ENCODE measurements at regions not wholly inside any gene's neighbourhood (a gene's known extent, or its start where the extent isn't known, plus 50 kb on each side); places are given as distances from the start of the nearest gene placed in this dataset.

DNA sequence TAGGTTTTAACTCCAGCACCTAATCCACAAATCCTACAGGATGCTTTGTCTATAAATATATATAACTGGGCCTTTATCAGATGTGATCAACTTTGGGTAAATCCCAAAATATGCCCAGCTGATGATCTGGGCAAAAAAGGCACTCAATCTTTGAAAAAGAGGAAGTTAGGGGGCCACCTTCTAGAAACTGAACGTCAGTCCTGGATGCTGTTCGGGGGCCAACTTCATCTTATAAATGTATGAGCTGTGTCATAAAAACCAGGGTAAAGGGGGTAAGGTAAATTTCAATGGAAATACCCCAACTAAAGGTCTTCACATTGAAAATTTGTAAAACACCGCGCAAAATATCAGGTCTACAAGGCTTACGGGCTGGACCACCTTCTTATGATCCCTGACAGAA lies 264.4 kb upstream of the UBE2E2 start:
- no peak overlapping the region for H3K4me3 Mint-ChIP-seq (ENCODE audit: unreplicated experiment)
- BruUV-seq (replicated peaks): no TSS peak
- H3K9me3 Mint-ChIP-seq (ENCODE audit: unreplicated experiment): no peaks in the 10 kb centered on the region
- H3K27ac Mint-ChIP-seq (ENCODE audit: low read depth, unreplicated experiment): no peak overlapping the region
- no peaks in the 10 kb centered on the region for H3K4me1 Mint-ChIP-seq (ENCODE audit: insufficient read depth, unreplicated experiment)
- POLR2A ChIA-PET: no interaction called here
- peaks cover 6% of the 10 kb centered on the region for H3K36me3 Mint-ChIP-seq (ENCODE audit: insufficient read depth, unreplicated experiment)
- TF ChIP-seq, protein P1, sequence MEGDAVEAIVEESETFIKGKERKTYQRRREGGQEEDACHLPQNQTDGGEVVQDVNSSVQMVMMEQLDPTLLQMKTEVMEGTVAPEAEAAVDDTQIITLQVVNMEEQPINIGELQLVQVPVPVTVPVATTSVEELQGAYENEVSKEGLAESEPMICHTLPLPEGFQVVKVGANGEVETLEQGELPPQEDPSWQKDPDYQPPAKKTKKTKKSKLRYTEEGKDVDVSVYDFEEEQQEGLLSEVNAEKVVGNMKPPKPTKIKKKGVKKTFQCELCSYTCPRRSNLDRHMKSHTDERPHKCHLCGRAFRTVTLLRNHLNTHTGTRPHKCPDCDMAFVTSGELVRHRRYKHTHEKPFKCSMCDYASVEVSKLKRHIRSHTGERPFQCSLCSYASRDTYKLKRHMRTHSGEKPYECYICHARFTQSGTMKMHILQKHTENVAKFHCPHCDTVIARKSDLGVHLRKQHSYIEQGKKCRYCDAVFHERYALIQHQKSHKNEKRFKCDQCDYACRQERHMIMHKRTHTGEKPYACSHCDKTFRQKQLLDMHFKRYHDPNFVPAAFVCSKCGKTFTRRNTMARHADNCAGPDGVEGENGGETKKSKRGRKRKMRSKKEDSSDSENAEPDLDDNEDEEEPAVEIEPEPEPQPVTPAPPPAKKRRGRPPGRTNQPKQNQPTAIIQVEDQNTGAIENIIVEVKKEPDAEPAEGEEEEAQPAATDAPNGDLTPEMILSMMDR (IDR thresholded peaks at IDR 0.05; ENCODE audit: unreplicated experiment): no peak
- H3K27me3 Mint-ChIP-seq (ENCODE audit: insufficient read depth, unreplicated experiment): no peaks in the 10 kb centered on the region
- no peak for DNase-seq (ENCODE audit: unreplicated experiment)
- CTCF ChIA-PET: interaction anchor here (0.7 kb wide), 1 partner anchor 785 kb away, joined by 3 read pairs; no protein-coding TSS in a partner anchor
- intact Hi-C loops (cut with micrococcal nuclease): no loop called here

- H3K4me3 Mint-ChIP-seq (ENCODE audit: unreplicated experiment): no peak overlapping the region
- TF ChIP-seq, protein P1 (IDR thresholded peaks at IDR 0.05; ENCODE audit: unreplicated experiment): no peak
- no peaks in the 10 kb centered on the region for H3K9me3 Mint-ChIP-seq (ENCODE audit: unreplicated experiment)
- BruUV-seq (replicated peaks): no TSS peak
- ChIA-PET CTCF (no interaction called here), POLR2A (no interaction called here)
- H3K36me3 Mint-ChIP-seq (ENCODE audit: insufficient read depth, unreplicated experiment): peaks cover 6% of the 10 kb centered on the region
- no peaks in the 10 kb centered on the region for H3K4me1 Mint-ChIP-seq (ENCODE audit: insufficient read depth, unreplicated experiment)
- no peak overlapping the region for H3K27ac Mint-ChIP-seq (ENCODE audit: low read depth, unreplicated experiment)
- DNase-seq (ENCODE audit: unreplicated experiment): peak; percentile 16
- intact Hi-C loops (cut with micrococcal nuclease): no loop called here
- no peaks in the 10 kb centered on the region for H3K27me3 Mint-ChIP-seq (ENCODE audit: insufficient read depth, unreplicated experiment)
These were observed 263.8 kb upstream of the UBE2E2 start for GRCh38 chr3:22939349-22939748.

DNA sequence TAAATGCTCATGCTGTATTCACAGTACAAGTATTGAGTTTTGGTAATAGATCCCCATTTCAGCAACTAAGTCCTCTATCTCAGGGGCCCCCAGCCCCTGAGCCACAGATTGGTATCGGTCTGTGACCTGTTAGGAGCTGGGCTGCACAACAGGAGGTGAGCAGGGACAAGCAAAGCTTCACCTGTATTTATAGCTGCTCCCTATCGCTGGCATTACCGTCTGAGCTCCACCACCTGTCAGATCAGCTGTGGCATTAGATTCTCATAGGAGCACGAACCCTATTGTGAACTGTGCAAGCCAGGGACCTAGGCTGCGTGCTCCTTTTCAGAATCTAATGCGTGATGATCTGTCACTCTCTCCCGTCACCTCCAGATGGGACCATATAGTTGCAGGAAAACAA lies 262.8 kb upstream of the UBE2E2 start:
- Mint-ChIP-seq H3K27ac (ENCODE audit: low read depth, unreplicated experiment) (no peak overlapping the region), H3K27me3 (ENCODE audit: insufficient read depth, unreplicated experiment) (no peaks in the 10 kb centered on the region), H3K4me1 (ENCODE audit: insufficient read depth, unreplicated experiment) (no peaks in the 10 kb centered on the region), H3K4me3 (ENCODE audit: unreplicated experiment) (no peak overlapping the region), H3K36me3 (ENCODE audit: insufficient read depth, unreplicated experiment) (peaks cover 6% of the 10 kb centered on the region), H3K9me3 (ENCODE audit: unreplicated experiment) (no peaks in the 10 kb centered on the region)
- intact Hi-C loops (cut with micrococcal nuclease): no loop called here
- BruUV-seq (replicated peaks): no TSS peak
- ChIA-PET CTCF (interaction anchor here (0.6 to 1.1 kb wide), 2 partner anchors 17 to 767 kb away, joined by 4 to 6 read pairs; no protein-coding TSS in a partner anchor), POLR2A (no interaction called here)
- no peak for DNase-seq (ENCODE audit: unreplicated experiment)
- TF ChIP-seq, protein P1 (IDR thresholded peaks at IDR 0.05; ENCODE audit: unreplicated experiment): no peak

- H3K4me1 Mint-ChIP-seq (ENCODE audit: insufficient read depth, unreplicated experiment): no peaks in the 10 kb centered on the region
- POLR2A ChIA-PET: interaction anchor here (0.9 kb wide), 1 partner anchor 213 kb away, joined by 3 read pairs; no protein-coding TSS in a partner anchor
- no peaks in the 10 kb centered on the region for H3K36me3 Mint-ChIP-seq (ENCODE audit: insufficient read depth, unreplicated experiment)
- no TSS peak for BruUV-seq (replicated peaks)
- CTCF ChIA-PET: interaction anchor here (1.6 kb wide), 2 partner anchors 18 to 55 kb away, joined by 5 read pairs; no protein-coding TSS in a partner anchor
- no peaks in the 10 kb centered on the region for H3K9me3 Mint-ChIP-seq (ENCODE audit: unreplicated experiment)
- H3K4me3 Mint-ChIP-seq (ENCODE audit: unreplicated experiment): no peak overlapping the region
- TF ChIP-seq, protein P1 (IDR thresholded peaks at IDR 0.05; ENCODE audit: unreplicated experiment): no peak
- no peak for DNase-seq (ENCODE audit: unreplicated experiment)
- H3K27ac Mint-ChIP-seq (ENCODE audit: low read depth, unreplicated experiment): no peak overlapping the region
- no peaks in the 10 kb centered on the region for H3K27me3 Mint-ChIP-seq (ENCODE audit: insufficient read depth, unreplicated experiment)
- intact Hi-C loops (cut with micrococcal nuclease): no loop called here
These were observed 260.1 kb upstream of the UBE2E2 start for GRCh38 chr3:22942981-22943380.

All from MCF 10A (cell line).